ENCODE measurements at regions not wholly inside any gene's neighbourhood (a gene's known extent, or its start where the extent isn't known, plus 50 kb on each side); places are given as distances from the start of the nearest gene placed in this dataset.

DNA sequence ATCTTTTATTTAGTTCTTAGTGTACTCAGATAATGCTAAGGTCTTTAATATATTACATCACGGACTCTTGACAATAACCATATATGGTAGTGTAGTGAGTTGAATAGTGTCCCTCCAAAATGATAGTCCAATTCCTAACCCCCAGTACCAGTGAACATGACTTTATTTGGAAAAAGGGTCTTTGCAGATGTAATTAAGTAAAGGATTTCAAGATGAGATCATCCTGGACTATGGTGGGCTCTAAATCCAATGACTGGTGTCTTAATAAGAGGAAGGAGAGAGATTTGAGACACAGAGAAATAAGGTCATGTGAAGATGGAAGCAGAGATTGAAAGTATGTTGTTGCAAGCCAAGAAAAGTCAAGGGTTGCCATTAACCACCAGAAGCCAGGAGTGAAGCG, 236.5 kb upstream of the DIPK2B start:
- TF ChIP-seq, protein P1, sequence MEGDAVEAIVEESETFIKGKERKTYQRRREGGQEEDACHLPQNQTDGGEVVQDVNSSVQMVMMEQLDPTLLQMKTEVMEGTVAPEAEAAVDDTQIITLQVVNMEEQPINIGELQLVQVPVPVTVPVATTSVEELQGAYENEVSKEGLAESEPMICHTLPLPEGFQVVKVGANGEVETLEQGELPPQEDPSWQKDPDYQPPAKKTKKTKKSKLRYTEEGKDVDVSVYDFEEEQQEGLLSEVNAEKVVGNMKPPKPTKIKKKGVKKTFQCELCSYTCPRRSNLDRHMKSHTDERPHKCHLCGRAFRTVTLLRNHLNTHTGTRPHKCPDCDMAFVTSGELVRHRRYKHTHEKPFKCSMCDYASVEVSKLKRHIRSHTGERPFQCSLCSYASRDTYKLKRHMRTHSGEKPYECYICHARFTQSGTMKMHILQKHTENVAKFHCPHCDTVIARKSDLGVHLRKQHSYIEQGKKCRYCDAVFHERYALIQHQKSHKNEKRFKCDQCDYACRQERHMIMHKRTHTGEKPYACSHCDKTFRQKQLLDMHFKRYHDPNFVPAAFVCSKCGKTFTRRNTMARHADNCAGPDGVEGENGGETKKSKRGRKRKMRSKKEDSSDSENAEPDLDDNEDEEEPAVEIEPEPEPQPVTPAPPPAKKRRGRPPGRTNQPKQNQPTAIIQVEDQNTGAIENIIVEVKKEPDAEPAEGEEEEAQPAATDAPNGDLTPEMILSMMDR (IDR thresholded peaks at IDR 0.05): no peak
- TF ChIP-seq POLR2A (IDR thresholded peaks at IDR 0.05): no peak
- TF ChIP-seq POLR2AphosphoS5 (IDR thresholded peaks at IDR 0.05): no peak

Data from transverse colon (tissue), 4 donors.